Heart left ventricle (tissue), 16 donors: ENCODE measurements at regions not wholly inside any gene's neighbourhood (a gene's known extent, or its start where the extent isn't known, plus 50 kb on each side); places are given as distances from the start of the nearest gene placed in this dataset.

Source experiments
- ATAC-seq, 4 donors: fragments of 200-7000 bp; cut with Tn5 transposase; one replicate each; pipeline ENCODE4 v1.9.1; 2020 to 2022; ENCODE audit warnings: moderate library complexity in 4 of 4, mild to moderate bottlenecking in 3 of 4, moderate number of reproducible peaks in 1 of 4
- DNase-seq, 5 donors: peaks; one replicate each; pipeline ENCODE4 v3.0.0-alpha.2; 2020
- H3K27ac ChIP-seq, 12 donors: fragments of 200-600 bp; sonication (generic) in 4 of 12; one replicate each; pipeline versions ENCODE4 v1.5.0 to v1.8.0; 2016 to 2022; ENCODE audit warnings: mild to moderate bottlenecking in 2 of 12
- H3K27me3 ChIP-seq, 9 donors: fragments of 200-600 bp; sonication (generic) in 2 of 9; one replicate each; pipeline versions ENCODE4 v1.5.1 to v1.8.0; 2016 to 2022; ENCODE audit warnings: mild to moderate bottlenecking in 3 of 9
- H3K36me3 ChIP-seq, 9 donors: fragments of 200-600 bp; sonication (generic) in 2 of 9; one replicate each; pipeline versions ENCODE4 v1.5.0 to v1.8.0; 2018 to 2022; ENCODE audit warnings: mild to moderate bottlenecking in 2 of 9
- H3K4me1 ChIP-seq, 12 donors: fragments of 200-600 bp; sonication (generic) in 4 of 12; one replicate each; pipeline versions ENCODE4 v1.5.0 to v1.8.0; 2016 to 2022; ENCODE audit warnings: mild to moderate bottlenecking in 3 of 12
- H3K4me3 ChIP-seq, 12 donors: fragments of 200-600 bp; sonication (generic) in 4 of 12; one replicate each; pipeline versions ENCODE4 v1.5.0 to v1.8.0; 2017 to 2022; ENCODE audit warnings: mild to moderate bottlenecking in 9 of 12, moderate library complexity in 4 of 12
- H3K9me3 ChIP-seq, 12 donors: fragments of 200-600 bp; sonication (generic) in 4 of 12; one replicate each; pipeline versions ENCODE4 v1.5.0 to v1.8.0; 2016 to 2022; ENCODE audit warnings: mild to moderate bottlenecking in 1 of 12
- POLR2A ChIP-seq, 2 donors: fragments of 450-650 bp; IDR thresholded peaks; one replicate each; pipeline ENCODE4 v1.6.1; 2017; ENCODE audit warnings: antibody characterized with exemption in 2 of 2, mild to moderate bottlenecking in 2 of 2, moderate library complexity in 2 of 2
- WGBS, 4 donors: extraction: QIAGEN DNeasy Blood & Tissue Kit in 2 of 4; methylation state at CpG; one replicate each; pipeline versions ENCODE4 v1.1.5 to v1.1.7; 2013 to 2018; 5-methylcytosine and 5-hydroxymethylcytosine counted together
- intact Hi-C, 10 donors: fragments of 100-400 bp; cut with DNase I; formaldehyde crosslinking; loops; one replicate each; pipeline versions ENCODE4 v1.11.1 to v1.14.2; 2022
- TF ChIP-seq, protein P1 (sequence below), 12 donors: fragments of 200-600 bp; sonication (generic) in 4 of 12; IDR thresholded peaks; one replicate each; pipeline versions ENCODE4 v1.5.0 to v1.8.0; 2018 to 2022; ENCODE audit warnings: antibody characterized with exemption in 12 of 12, mild to moderate bottlenecking in 5 of 12
- donor health status: ischemic (EF 13 %, LVEDD 7.1; RV severe dilation, severe dysfunction).
- donor health status: healthy with polysubstance abuse.
- donor health status: DM: no; HTN: yes; CAD: no.
- donor health status: DM: no; HTN: no; CAD: no.
- donor health status: ischemic (EF 25% LVEDD 6.9; RV normal size, moderate dysfunction).
- donor health status: ischemic (EF 25% LVEDD 5.7; RV mildly dilated, moderate dysfunction).
- donor health status: healthy.
- donor health status: DM: yes; HTN: yes; CAD: no.
- donor health status: ischemic (EF 35%, LVEDD 5.7; RV mildly dilated, moderate dysfunction).
- donor health status: nonischemic (EF 11% LVEDD 7.7; RV severe dilation, severe dysfunction).
- donor health status: DM: yes; HTN: yes; CAD: no.
- donor health status: PGD.
- donor health status: ischemic (EF 29% LVEDD 5.4; RV normal size, mild dysfunction).
- donor health status: nonischemic (EF 23%, LVEDD 6.1; RV moderate dilation, normal function).

- WGBS, 4 donors: 72 to 81% (median 74%) methylated on average over 7 of the region's 7 CpGs
- Histone ChIP-seq H3K4me1 (no peaks in the 10 kb centered on the region), H3K27me3 (no peaks in the 10 kb centered on the region), H3K9me3 (no peaks in the 10 kb centered on the region), H3K27ac (no peak overlapping the region), H3K36me3 (no peaks in the 10 kb centered on the region), H3K4me3 (no peak overlapping the region)
- intact Hi-C loops: no loop called here
- TF ChIP-seq POLR2A (IDR thresholded peaks at IDR 0.05): no peak
- TF ChIP-seq, protein P1, sequence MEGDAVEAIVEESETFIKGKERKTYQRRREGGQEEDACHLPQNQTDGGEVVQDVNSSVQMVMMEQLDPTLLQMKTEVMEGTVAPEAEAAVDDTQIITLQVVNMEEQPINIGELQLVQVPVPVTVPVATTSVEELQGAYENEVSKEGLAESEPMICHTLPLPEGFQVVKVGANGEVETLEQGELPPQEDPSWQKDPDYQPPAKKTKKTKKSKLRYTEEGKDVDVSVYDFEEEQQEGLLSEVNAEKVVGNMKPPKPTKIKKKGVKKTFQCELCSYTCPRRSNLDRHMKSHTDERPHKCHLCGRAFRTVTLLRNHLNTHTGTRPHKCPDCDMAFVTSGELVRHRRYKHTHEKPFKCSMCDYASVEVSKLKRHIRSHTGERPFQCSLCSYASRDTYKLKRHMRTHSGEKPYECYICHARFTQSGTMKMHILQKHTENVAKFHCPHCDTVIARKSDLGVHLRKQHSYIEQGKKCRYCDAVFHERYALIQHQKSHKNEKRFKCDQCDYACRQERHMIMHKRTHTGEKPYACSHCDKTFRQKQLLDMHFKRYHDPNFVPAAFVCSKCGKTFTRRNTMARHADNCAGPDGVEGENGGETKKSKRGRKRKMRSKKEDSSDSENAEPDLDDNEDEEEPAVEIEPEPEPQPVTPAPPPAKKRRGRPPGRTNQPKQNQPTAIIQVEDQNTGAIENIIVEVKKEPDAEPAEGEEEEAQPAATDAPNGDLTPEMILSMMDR (IDR thresholded peaks at IDR 0.05): no peak
- no peak for DNase-seq
- no peak for ATAC-seq
Measured at GRCh38 chr4:81807386-81807785, 335.7 kb upstream of the RASGEF1B start.

GRCh38 chr4:81806485-81806884 is 334.8 kb upstream of the RASGEF1B start:
- Histone ChIP-seq H3K27me3 (no peaks in the 10 kb centered on the region), H3K4me1 (no peaks in the 10 kb centered on the region), H3K4me3 (no peak overlapping the region), H3K9me3 (no peaks in the 10 kb centered on the region), H3K27ac (no peak overlapping the region), H3K36me3 (no peaks in the 10 kb centered on the region)
- intact Hi-C loops: no loop called here
- 88 to 100% (median 95%) methylated on average over 1 of the region's 1 CpG for WGBS, 4 donors
- ATAC-seq: no peak
- no peak for DNase-seq
- no peak for TF ChIP-seq POLR2A (IDR thresholded peaks at IDR 0.05)
- TF ChIP-seq, protein P1 (IDR thresholded peaks at IDR 0.05): no peak

DNA sequence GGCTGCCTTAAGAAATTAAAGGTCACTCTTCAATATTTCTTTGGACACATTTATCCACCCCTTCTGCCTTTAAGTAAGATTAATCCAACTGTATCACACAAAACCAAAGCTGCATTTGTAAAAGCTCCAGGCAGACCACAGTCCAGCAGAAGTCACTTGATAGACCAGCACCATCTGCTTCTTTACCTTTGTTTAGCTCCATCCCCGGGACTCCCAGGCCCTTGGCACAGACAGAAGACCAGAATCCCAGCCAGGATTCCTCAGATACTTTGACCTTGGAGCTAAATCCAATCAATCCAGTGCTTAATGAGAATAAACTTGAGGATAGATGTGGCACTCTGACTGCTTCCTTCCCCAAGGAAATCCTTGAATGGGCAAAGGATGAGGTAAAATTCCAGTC is 333.1 kb upstream of the RASGEF1B start:
- WGBS, 4 donors: 20 to 34% (median 26%) methylated on average over 1 of the region's 1 CpG
- Histone ChIP-seq H3K27ac (no peak overlapping the region), H3K36me3 (no peaks in the 10 kb centered on the region), H3K9me3 (no peaks in the 10 kb centered on the region), H3K4me3 (no peak overlapping the region), H3K27me3 (no peaks in the 10 kb centered on the region), H3K4me1 (no peaks in the 10 kb centered on the region)
- no peak for ATAC-seq
- no peak for TF ChIP-seq POLR2A (IDR thresholded peaks at IDR 0.05)
- TF ChIP-seq, protein P1 (IDR thresholded peaks at IDR 0.05): no peak
- no peak for DNase-seq
- intact Hi-C loops: no loop called here

- Histone ChIP-seq H3K27ac (no peak overlapping the region), H3K9me3 (peaks cover 0 to 2% (median 0%) of the 10 kb centered on the region in 12 donors), H3K27me3 (no peaks in the 10 kb centered on the region), H3K4me1 (no peaks in the 10 kb centered on the region), H3K4me3 (no peak overlapping the region), H3K36me3 (no peaks in the 10 kb centered on the region)
- no peak for TF ChIP-seq POLR2A (IDR thresholded peaks at IDR 0.05)
- TF ChIP-seq, protein P1 (IDR thresholded peaks at IDR 0.05): no peak
- ATAC-seq (no peak), DNase-seq (no peak)
- intact Hi-C loops: no loop called here
- 63 to 82% (median 65%) methylated on average over 5 of the region's 5 CpGs for WGBS, 4 donors
Measured at GRCh38 chr4:81802285-81802846, 330.7 kb upstream of the RASGEF1B start.
